ENCODE measurements at regions not wholly inside any gene's neighbourhood (a gene's known extent, or its start where the extent isn't known, plus 50 kb on each side); places are given as distances from the start of the nearest gene placed in this dataset.

- intact Hi-C loops (cut with DNase I) = no loop called here
- DNase-seq = no peak
- no peak for TF ChIP-seq CTCF (IDR thresholded peaks at IDR 0.05)
- H3K9me3 ChIP-seq = no peaks in the 10 kb centered on the region
- ATAC-seq = no peak
- H3K4me3 ChIP-seq = no peak overlapping the region
- no peaks in the 10 kb centered on the region for H3K4me1 ChIP-seq
- WGBS, 3 donors = 69 to 79% (median 70%) methylated on average over 2 of the region's 2 CpGs
- no peaks in the 10 kb centered on the region for H3K36me3 ChIP-seq (ENCODE audit: insufficient read depth in 1 of 2, low read depth in 1 of 2)
- H3K27me3 ChIP-seq (ENCODE audit: insufficient read depth in 3 of 3, low read length in 2 of 3) = no peaks in the 10 kb centered on the region
- H3K27ac ChIP-seq = no peak overlapping the region
Measured at GRCh38 chr2:52775674-52776073, 991.9 kb upstream of the CHAC2 start.

- ATAC-seq = no peak
- Histone ChIP-seq H3K4me1 (no peaks in the 10 kb centered on the region), H3K36me3 (ENCODE audit: insufficient read depth in 1 of 2, low read depth in 1 of 2) (no peaks in the 10 kb centered on the region), H3K9me3 (no peaks in the 10 kb centered on the region), H3K4me3 (no peak overlapping the region), H3K27me3 (ENCODE audit: insufficient read depth in 3 of 3, low read length in 2 of 3) (no peaks in the 10 kb centered on the region), H3K27ac (no peak overlapping the region)
- WGBS, 3 donors = 53 to 74% (median 70%) methylated on average over 2 of the region's 2 CpGs
- no peak for DNase-seq
- intact Hi-C loops (cut with DNase I) = no loop called here
- no peak for TF ChIP-seq CTCF (IDR thresholded peaks at IDR 0.05)
Measured at GRCh38 chr2:52765735-52766134, 1001.9 kb upstream of the CHAC2 start.

- Histone ChIP-seq H3K9me3 (no peaks in the 10 kb centered on the region), H3K36me3 (ENCODE audit: insufficient read depth in 1 of 2, low read depth in 1 of 2) (no peaks in the 10 kb centered on the region), H3K27ac (no peak overlapping the region), H3K4me3 (no peak overlapping the region), H3K4me1 (no peaks in the 10 kb centered on the region), H3K27me3 (ENCODE audit: insufficient read depth in 3 of 3, low read length in 2 of 3) (no peaks in the 10 kb centered on the region)
- DNase-seq (no peak), ATAC-seq (no peak)
- TF ChIP-seq CTCF (IDR thresholded peaks at IDR 0.05) = no peak
- intact Hi-C loops (cut with DNase I) = no loop called here
- WGBS, 3 donors = 75 to 86% (median 80%) methylated on average over 3 of the region's 3 CpGs
Measured at GRCh38 chr2:52749764-52750163, 1017.8 kb upstream of the CHAC2 start.

- WGBS, 3 donors = 71 to 82% (median 71%) methylated on average over 1 of the region's 1 CpG
Measured at GRCh38 chr2:52745144-52745543, 1022.5 kb upstream of the CHAC2 start.

More at GRCh38 chr2:52745144-52745543, 1022.5 kb upstream of the CHAC2 start:
- ATAC-seq = no peak
- H3K4me1 ChIP-seq = no peaks in the 10 kb centered on the region
- DNase-seq = no peak
- TF ChIP-seq CTCF (IDR thresholded peaks at IDR 0.05) = no peak
- no peak overlapping the region for H3K27ac ChIP-seq
- no peaks in the 10 kb centered on the region for H3K36me3 ChIP-seq (ENCODE audit: insufficient read depth in 1 of 2, low read depth in 1 of 2)
- H3K4me3 ChIP-seq = no peak overlapping the region
- intact Hi-C loops (cut with DNase I) = no loop called here
- no peaks in the 10 kb centered on the region for H3K27me3 ChIP-seq (ENCODE audit: insufficient read depth in 3 of 3, low read length in 2 of 3)
- H3K9me3 ChIP-seq = no peaks in the 10 kb centered on the region

Measured in psoas muscle (tissue), 7 donors.